ENCODE measurements at regions not wholly inside any gene's neighbourhood (a gene's known extent, or its start where the extent isn't known, plus 50 kb on each side); places are given as distances from the start of the nearest gene placed in this dataset.

DNA sequence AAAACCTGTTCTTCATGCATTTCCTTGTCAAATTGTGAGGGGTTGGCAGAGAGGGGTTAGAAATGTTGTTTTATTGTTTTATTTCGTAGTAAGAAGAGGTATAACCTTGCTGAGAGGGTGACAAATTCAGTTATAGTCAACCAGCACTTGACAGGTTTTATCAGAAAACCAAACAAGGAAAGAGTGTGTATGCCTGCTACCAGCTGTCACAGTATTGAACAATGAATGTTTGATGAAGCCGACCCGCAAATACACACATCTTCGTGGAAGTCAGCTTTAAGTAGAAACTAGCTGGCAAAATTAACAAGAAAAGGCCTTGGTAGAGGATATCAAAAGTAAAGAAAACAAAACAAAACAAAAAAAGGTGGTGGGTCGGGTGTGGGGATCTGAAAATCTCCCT, 214.6 kb upstream of the TLE4 start:
- no peak overlapping the region for H4K91ac ChIP-seq (replicated peaks; ENCODE audit: insufficient read length, low read length)
- no peak for TF ChIP-seq SIX5 (IDR thresholded peaks at IDR 0.05; ENCODE audit: low read depth, low read length)
- TF ChIP-seq SP1 (IDR thresholded peaks at IDR 0.05; ENCODE audit: low read depth, low read length): no peak
- TF ChIP-seq, protein P1, sequence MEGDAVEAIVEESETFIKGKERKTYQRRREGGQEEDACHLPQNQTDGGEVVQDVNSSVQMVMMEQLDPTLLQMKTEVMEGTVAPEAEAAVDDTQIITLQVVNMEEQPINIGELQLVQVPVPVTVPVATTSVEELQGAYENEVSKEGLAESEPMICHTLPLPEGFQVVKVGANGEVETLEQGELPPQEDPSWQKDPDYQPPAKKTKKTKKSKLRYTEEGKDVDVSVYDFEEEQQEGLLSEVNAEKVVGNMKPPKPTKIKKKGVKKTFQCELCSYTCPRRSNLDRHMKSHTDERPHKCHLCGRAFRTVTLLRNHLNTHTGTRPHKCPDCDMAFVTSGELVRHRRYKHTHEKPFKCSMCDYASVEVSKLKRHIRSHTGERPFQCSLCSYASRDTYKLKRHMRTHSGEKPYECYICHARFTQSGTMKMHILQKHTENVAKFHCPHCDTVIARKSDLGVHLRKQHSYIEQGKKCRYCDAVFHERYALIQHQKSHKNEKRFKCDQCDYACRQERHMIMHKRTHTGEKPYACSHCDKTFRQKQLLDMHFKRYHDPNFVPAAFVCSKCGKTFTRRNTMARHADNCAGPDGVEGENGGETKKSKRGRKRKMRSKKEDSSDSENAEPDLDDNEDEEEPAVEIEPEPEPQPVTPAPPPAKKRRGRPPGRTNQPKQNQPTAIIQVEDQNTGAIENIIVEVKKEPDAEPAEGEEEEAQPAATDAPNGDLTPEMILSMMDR (IDR thresholded peaks at IDR 0.05; ENCODE audit: control extremely low read depth in 1 of 3, insufficient read depth in 1 of 3, low read depth in 1 of 3, low read length in 3 of 3): no peak
- TF ChIP-seq NANOG (IDR thresholded peaks at IDR 0.05; ENCODE audit: insufficient read depth, low read depth, low read length, poor library complexity, severe bottlenecking): no peak
- TF ChIP-seq MAFK (IDR thresholded peaks at IDR 0.05; ENCODE audit: low read depth, low read length): no peak
- no peak for TF ChIP-seq BACH1 (IDR thresholded peaks at IDR 0.05; ENCODE audit: low read length)
- TF ChIP-seq GABPA (IDR thresholded peaks at IDR 0.05; ENCODE audit: borderline replicate concordance, insufficient read depth, low read length): no peak
- no peak for TF ChIP-seq BCL11A (IDR thresholded peaks at IDR 0.05; ENCODE audit: low read depth in 2 of 2, low read length in 2 of 2)
- no peak for TF ChIP-seq KDM5A (IDR thresholded peaks at IDR 0.05; ENCODE audit: low read length)
- no peak overlapping the region for H3K4ac ChIP-seq (replicated peaks; ENCODE audit: insufficient read length, low read depth, low read length)
- no peak overlapping the region for H3K23ac ChIP-seq (ENCODE audit: insufficient read length)
- FAIRE-seq: no peak
- H3K4me3 ChIP-seq (ENCODE audit: extremely low read depth in 1 of 4, insufficient read depth in 2 of 4, low read depth in 3 of 4, low read length in 4 of 4): no peak overlapping the region
- H3K79me2 ChIP-seq (ENCODE audit: control insufficient read depth in 1 of 2, insufficient read depth in 2 of 2, low read length in 2 of 2): no peaks in the 10 kb centered on the region
- WGBS, 2 experiments (ENCODE audit: extremely low coverage in 1 of 2, insufficient coverage in 1 of 2, insufficient read length in 1 of 2, insufficient replicate concordance in 2 of 2, low coverage in 1 of 2, low lambda C conversion rate in 2 of 2, missing lambda C conversion rate in 1 of 2): 88% methylated on average over 5 of the region's 5 CpGs; no CpG with 5 or more reads in 1 of the 2 experiments
- H3K9ac ChIP-seq (replicated peaks in 1 of 4; ENCODE audit: extremely low read depth in 1 of 4, low read depth in 3 of 4, low read length in 3 of 4): no peak overlapping the region
- no peaks in the 10 kb centered on the region for H3K23me2 ChIP-seq (ENCODE audit: low read depth, low read length)
- no peak overlapping the region for H3K56ac ChIP-seq (replicated peaks; ENCODE audit: insufficient read length, low read depth, low read length)
- no peak overlapping the region for H2AK5ac ChIP-seq (ENCODE audit: low read depth, low read length)
- DNase-seq (ENCODE audit: low read depth in 1 of 2, low spot score in 2 of 2): no peak
- no peak overlapping the region for H2BK15ac ChIP-seq (ENCODE audit: low read length)
- H3K79me1 ChIP-seq (ENCODE audit: low read depth, low read length): no peaks in the 10 kb centered on the region
- H2BK120ac ChIP-seq (replicated peaks; ENCODE audit: low read depth, low read length): no peak overlapping the region
- H3K36me3 ChIP-seq (ENCODE audit: control insufficient read depth in 2 of 4, insufficient read depth in 4 of 4, low read length in 3 of 4): no peaks in the 10 kb centered on the region
- no peaks in the 10 kb centered on the region for H3K27me3 ChIP-seq (replicated peaks in 1 of 4; ENCODE audit: control insufficient read depth in 3 of 4, extremely low read depth in 1 of 4, insufficient read depth in 3 of 4, low read length in 3 of 4)
- no peak overlapping the region for H2AFZ ChIP-seq (ENCODE audit: low read length)
- H3K4me1 ChIP-seq (replicated peaks in 1 of 4; ENCODE audit: control insufficient read depth in 3 of 4, insufficient read depth in 4 of 4, low read length in 3 of 4): peaks cover 0 to 11% (median 4%) of the 10 kb centered on the region in 4 experiments; a peak in 2 of 7 replicates
- CTCF ChIA-PET (ENCODE audit: partially characterized antibody): no interaction called here
- no peak overlapping the region for H3K27ac ChIP-seq (ENCODE audit: low read depth, low read length)
- no peak overlapping the region for H3K4me2 ChIP-seq (ENCODE audit: insufficient read depth in 1 of 2, low read depth in 2 of 2, low read length in 2 of 2)
- no peaks in the 10 kb centered on the region for H4K20me1 ChIP-seq (replicated peaks in 1 of 2; ENCODE audit: control insufficient read depth in 1 of 2, insufficient read depth in 2 of 2, low read length in 2 of 2)
- H3K18ac ChIP-seq (ENCODE audit: extremely low read depth, low read length): no peak overlapping the region
- no peak overlapping the region for H2BK12ac ChIP-seq (ENCODE audit: low read depth, low read length)
- H2BK20ac ChIP-seq (ENCODE audit: low read length): no peak overlapping the region
- POLR2A ChIA-PET (ENCODE audit: partially characterized antibody): interaction anchor here (0.6 kb wide), 1 partner anchor 375 kb away, joined by 4 read pairs; no protein-coding TSS in a partner anchor
- no peak overlapping the region for H2BK5ac ChIP-seq (ENCODE audit: low read depth, low read length)
- H3K14ac ChIP-seq (ENCODE audit: insufficient read length): no peak overlapping the region
- H4K5ac ChIP-seq (ENCODE audit: insufficient read length, low read depth, low read length): no peak overlapping the region
- no peak overlapping the region for H4K8ac ChIP-seq (ENCODE audit: extremely low read depth, insufficient read depth, low read length)
- no peaks in the 10 kb centered on the region for H3K9me3 ChIP-seq (ENCODE audit: insufficient read depth in 2 of 2, low read depth in 1 of 2, low read length in 1 of 2)
